Transverse colon (tissue), 4 donors: ENCODE measurements at regions not wholly inside any gene's neighbourhood (a gene's known extent, or its start where the extent isn't known, plus 50 kb on each side); places are given as distances from the start of the nearest gene placed in this dataset.
A peak's percentile ranks its signal among the peaks of the same experiment; 100 is the strongest.
"Not testable (repeated sequence)": the region's sequence is repeated elsewhere in the genome, so short reads cannot be mapped to it uniquely, and the experiment has no call there.

ENCODE experiments used
- CTCF ChIP-seq, 5 experiments: fragments of 200-600 bp in 3 of 5; fragments of 450-650 bp in 2 of 5; sonication (generic) in 3 of 5; IDR thresholded peaks; 1 replicate in 2 of 5; 2 replicates in 3 of 5; pipeline ENCODE4 v1.5.1; 2016 to 2017; ENCODE audit warnings: antibody characterized with exemption in 5 of 5, inconsistent platforms in 3 of 5, mild to moderate bottlenecking in 2 of 5, moderate library complexity in 1 of 5
- EP300 ChIP-seq: sonication (generic); formaldehyde crosslinking; IDR thresholded peaks from one replicate; pipeline ENCODE4 v1.6.1; 2017; ENCODE audit warnings: antibody characterized with exemption, low read depth
- POLR2A ChIP-seq: fragments of 450-650 bp; IDR thresholded peaks from one replicate; pipeline ENCODE4 v1.6.1; 2016; ENCODE audit warnings: antibody characterized with exemption, mild to moderate bottlenecking, moderate library complexity
- POLR2AphosphoS5 ChIP-seq, 3 donors: sonication (generic); formaldehyde crosslinking; IDR thresholded peaks; one replicate each; pipeline ENCODE4 v1.6.1; 2016; ENCODE audit warnings: antibody characterized with exemption in 3 of 3

DNA sequence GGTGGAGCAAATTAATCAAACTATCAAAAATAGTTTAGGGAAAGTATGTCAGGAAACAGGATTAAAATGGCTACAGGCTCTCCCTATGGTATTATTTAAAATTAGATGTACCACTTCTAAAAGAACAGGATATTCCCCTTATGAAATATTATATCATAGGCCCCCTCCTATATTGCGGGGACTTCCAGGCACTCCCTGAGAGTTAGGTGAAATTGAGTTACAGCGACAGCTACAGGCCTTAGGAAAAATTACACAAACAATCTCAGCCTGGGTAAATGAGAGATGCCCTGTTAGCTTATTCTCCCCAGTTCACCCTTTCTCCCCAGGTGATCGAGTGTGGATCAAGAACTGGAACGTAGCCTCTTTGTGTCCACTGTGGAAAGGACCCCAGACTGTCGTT is 86.7 kb upstream of the DEFB108B start:
- TF ChIP-seq CTCF (IDR thresholded peaks at IDR 0.05): peak; percentile 12 to 64 (median 28)
- TF ChIP-seq POLR2A; EP300; POLR2AphosphoS5 (IDR thresholded peaks at IDR 0.05): not testable (repeated sequence)
